ENCODE measurements at regions not wholly inside any gene's neighbourhood (a gene's known extent, or its start where the extent isn't known, plus 50 kb on each side); places are given as distances from the start of the nearest gene placed in this dataset.
A peak's percentile ranks its signal among the peaks of the same experiment; 100 is the strongest.

GRCh38 chr15:96066852-96067495 is 263.5 kb upstream of the NR2F2 start:
- no peak overlapping the region for H3K27ac ChIP-seq (ENCODE audit: insufficient read depth, low read length)
- no peak overlapping the region for H3K9ac ChIP-seq (ENCODE audit: insufficient read depth, low read length)
- no peaks in the 10 kb centered on the region for H3K4me1 ChIP-seq (ENCODE audit: control insufficient read depth, extremely low read depth, insufficient read depth, low read length)
- no peaks in the 10 kb centered on the region for H3K79me2 ChIP-seq (ENCODE audit: control insufficient read depth, insufficient read depth, low read length)
- H3K4me3 ChIP-seq (replicated peaks in 1 of 4; ENCODE audit: control extremely low read depth in 1 of 4, insufficient read depth in 1 of 4, low read depth in 3 of 4, low read length in 4 of 4): no peak overlapping the region
- TF ChIP-seq EZH2 (IDR thresholded peaks at IDR 0.05; ENCODE audit: low read length, missing control alignments) (no peak), CTCF (conservative IDR thresholded peaks at IDR 0.05 in 1 of 2, IDR thresholded peaks at IDR 0.05 in 1 of 2; ENCODE audit: low read depth in 1 of 2, low read length in 2 of 2) (no peak)
- peak in 1 of 2 donors; percentile 4 for DNase-seq (ENCODE audit: low read depth in 2 of 2)
- no peaks in the 10 kb centered on the region for H3K27me3 ChIP-seq (ENCODE audit: control insufficient read depth, insufficient read depth, low read length)
- H4K20me1 ChIP-seq (ENCODE audit: control insufficient read depth, extremely low read depth, insufficient read depth, low read length): no peaks in the 10 kb centered on the region
- no peak overlapping the region for H3K4me2 ChIP-seq (ENCODE audit: extremely low read depth, insufficient read depth, low read length)
- H2AFZ ChIP-seq (ENCODE audit: low read length): no peak overlapping the region
- no peaks in the 10 kb centered on the region for H3K9me3 ChIP-seq (ENCODE audit: control insufficient read depth, insufficient read depth, low read depth, low read length)
- no peaks in the 10 kb centered on the region for H3K36me3 ChIP-seq (ENCODE audit: control insufficient read depth, insufficient read depth, low read length)

GRCh38 chr15:96067677-96068076 is 262.8 kb upstream of the NR2F2 start:
- Histone ChIP-seq H3K9ac (ENCODE audit: insufficient read depth, low read length) (no peak overlapping the region), H3K9me3 (ENCODE audit: control insufficient read depth, insufficient read depth, low read depth, low read length) (no peaks in the 10 kb centered on the region), H3K4me3 (replicated peaks in 1 of 4; ENCODE audit: control extremely low read depth in 1 of 4, insufficient read depth in 1 of 4, low read depth in 3 of 4, low read length in 4 of 4) (no peak overlapping the region), H3K27ac (ENCODE audit: insufficient read depth, low read length) (no peak overlapping the region), H3K27me3 (ENCODE audit: control insufficient read depth, insufficient read depth, low read length) (no peaks in the 10 kb centered on the region), H3K4me1 (ENCODE audit: control insufficient read depth, extremely low read depth, insufficient read depth, low read length) (no peaks in the 10 kb centered on the region), H4K20me1 (ENCODE audit: control insufficient read depth, extremely low read depth, insufficient read depth, low read length) (no peaks in the 10 kb centered on the region), H3K79me2 (ENCODE audit: control insufficient read depth, insufficient read depth, low read length) (no peaks in the 10 kb centered on the region), H3K36me3 (ENCODE audit: control insufficient read depth, insufficient read depth, low read length) (no peaks in the 10 kb centered on the region), H2AFZ (ENCODE audit: low read length) (no peak overlapping the region), H3K4me2 (ENCODE audit: extremely low read depth, insufficient read depth, low read length) (no peak overlapping the region)
- no peak for DNase-seq (ENCODE audit: low read depth in 2 of 2)
- TF ChIP-seq EZH2 (IDR thresholded peaks at IDR 0.05; ENCODE audit: low read length, missing control alignments) (no peak), CTCF (conservative IDR thresholded peaks at IDR 0.05 in 1 of 2, IDR thresholded peaks at IDR 0.05 in 1 of 2; ENCODE audit: low read depth in 1 of 2, low read length in 2 of 2) (no peak)

GRCh38 chr15:96068897-96069296 is 261.6 kb upstream of the NR2F2 start:
- Histone ChIP-seq H3K27me3 (ENCODE audit: control insufficient read depth, insufficient read depth, low read length) (no peaks in the 10 kb centered on the region), H3K36me3 (ENCODE audit: control insufficient read depth, insufficient read depth, low read length) (no peaks in the 10 kb centered on the region), H3K79me2 (ENCODE audit: control insufficient read depth, insufficient read depth, low read length) (no peaks in the 10 kb centered on the region), H2AFZ (ENCODE audit: low read length) (no peak overlapping the region), H3K4me1 (ENCODE audit: control insufficient read depth, extremely low read depth, insufficient read depth, low read length) (no peaks in the 10 kb centered on the region), H3K27ac (ENCODE audit: insufficient read depth, low read length) (no peak overlapping the region), H3K9ac (ENCODE audit: insufficient read depth, low read length) (no peak overlapping the region), H3K9me3 (ENCODE audit: control insufficient read depth, insufficient read depth, low read depth, low read length) (no peaks in the 10 kb centered on the region), H3K4me2 (ENCODE audit: extremely low read depth, insufficient read depth, low read length) (no peak overlapping the region), H4K20me1 (ENCODE audit: control insufficient read depth, extremely low read depth, insufficient read depth, low read length) (no peaks in the 10 kb centered on the region), H3K4me3 (replicated peaks in 1 of 4; ENCODE audit: control extremely low read depth in 1 of 4, insufficient read depth in 1 of 4, low read depth in 3 of 4, low read length in 4 of 4) (no peak overlapping the region)
- DNase-seq (ENCODE audit: low read depth in 2 of 2): peak in 1 of 2 donors; percentile 5
- no peak for TF ChIP-seq EZH2 (IDR thresholded peaks at IDR 0.05; ENCODE audit: low read length, missing control alignments)
- no peak for TF ChIP-seq CTCF (conservative IDR thresholded peaks at IDR 0.05 in 1 of 2, IDR thresholded peaks at IDR 0.05 in 1 of 2; ENCODE audit: low read depth in 1 of 2, low read length in 2 of 2)

All from fibroblast of lung (primary cell).